HG03442 (cell line): ENCODE measurements at regions not wholly inside any gene's neighbourhood (a gene's known extent, or its start where the extent isn't known, plus 50 kb on each side); places are given as distances from the start of the nearest gene placed in this dataset.

Source experiments
- ATAC-seq: cut with Tn5 transposase; IDR thresholded peaks from one replicate; pipeline ENCODE4 v1.9.1; 2021; ENCODE audit warnings: mild to moderate bottlenecking, moderate library complexity; ENCODE audit not compliant: unreplicated experiment

DNA sequence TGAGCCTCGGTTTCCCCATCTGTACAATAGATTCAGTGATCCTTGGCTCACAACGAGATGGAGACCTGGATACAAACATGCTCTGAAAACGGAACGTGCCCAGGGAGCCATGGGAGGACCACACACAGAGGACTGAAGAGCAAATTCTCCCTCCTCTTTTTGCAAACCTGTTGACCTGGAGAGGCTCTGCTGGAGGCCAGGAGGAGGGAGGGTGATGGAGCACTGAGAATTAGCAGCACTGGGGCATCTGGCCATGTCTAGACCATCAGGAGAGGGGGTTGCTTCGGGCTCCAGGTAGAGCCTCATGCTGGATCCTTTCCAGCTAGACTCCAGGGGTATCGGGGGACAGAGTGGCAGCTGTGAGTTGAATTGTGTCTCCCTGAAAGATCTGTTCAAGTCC, 97.4 kb upstream of the GPR26 start:
- ATAC-seq = no peak

DNA sequence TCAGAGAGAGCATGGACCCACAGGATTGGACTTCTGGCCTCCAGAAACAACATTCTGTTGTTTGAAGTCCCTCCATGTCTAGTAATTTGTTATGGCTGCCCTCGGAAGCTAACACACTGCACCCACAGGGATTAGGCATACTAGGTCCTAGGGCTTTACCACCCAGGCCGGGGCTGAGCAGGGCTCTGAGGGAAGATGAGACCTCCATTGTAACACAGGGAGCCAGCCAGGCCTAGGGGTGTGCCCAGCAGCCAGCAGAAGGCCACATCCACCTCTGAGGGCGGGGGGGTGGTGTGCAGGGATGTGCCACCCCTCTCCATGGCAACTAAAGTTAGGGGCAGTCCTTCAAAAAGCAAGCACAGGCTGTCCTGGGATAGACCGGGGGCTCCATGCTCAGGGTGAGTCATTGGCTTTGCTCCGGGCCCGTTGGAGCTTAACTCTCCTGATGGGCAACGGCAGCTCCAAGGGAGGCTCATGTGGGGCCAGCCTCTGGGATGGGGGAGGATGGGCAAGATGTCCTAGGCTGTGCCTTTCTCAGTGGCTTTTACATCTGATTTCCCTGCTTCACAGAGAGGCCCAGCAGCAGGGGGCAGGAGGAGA, 96.6 kb upstream of the GPR26 start:
- ATAC-seq = no peak

DNA sequence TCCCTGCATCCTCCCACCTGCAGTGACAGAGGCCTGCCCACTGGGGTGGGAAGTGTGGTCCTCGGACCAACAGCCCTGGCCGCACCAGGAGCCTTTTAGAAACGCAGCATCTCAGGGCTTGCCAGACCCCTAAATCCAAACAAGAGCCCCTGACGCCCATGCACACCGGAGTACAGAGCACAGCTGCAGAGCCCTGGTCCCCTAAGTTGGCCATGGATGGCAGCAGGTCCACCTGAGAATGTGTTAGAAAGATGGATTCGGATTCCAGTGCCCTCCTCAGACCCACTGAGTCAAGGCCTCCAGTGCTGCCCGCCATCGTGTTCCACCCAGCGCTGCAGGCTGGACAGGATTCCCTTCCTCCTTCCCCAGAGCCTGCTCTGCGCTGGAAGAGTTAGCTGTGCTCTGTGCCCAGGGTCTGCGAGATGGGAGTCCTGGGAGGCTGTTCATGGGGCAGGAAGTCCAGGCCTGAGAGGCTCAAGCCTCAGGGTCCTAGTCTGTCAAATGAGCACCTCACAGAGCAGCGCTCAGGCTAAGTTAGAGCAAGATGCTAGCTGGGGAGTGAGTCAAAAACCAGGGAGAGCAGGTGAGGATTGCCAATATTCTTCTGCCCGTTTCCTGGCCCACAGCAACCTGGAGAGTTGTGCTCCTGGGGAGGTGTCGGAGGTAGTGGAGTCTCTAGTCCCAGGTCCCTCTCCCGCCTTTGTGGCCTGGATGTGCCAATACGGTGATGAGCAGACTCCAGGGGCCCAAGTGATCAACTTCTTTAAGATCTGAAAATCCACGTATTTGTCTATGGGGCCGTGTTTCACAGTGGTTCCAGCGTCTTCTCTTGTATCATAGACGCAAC, 95.9 kb upstream of the GPR26 start:
- ATAC-seq = no peak

DNA sequence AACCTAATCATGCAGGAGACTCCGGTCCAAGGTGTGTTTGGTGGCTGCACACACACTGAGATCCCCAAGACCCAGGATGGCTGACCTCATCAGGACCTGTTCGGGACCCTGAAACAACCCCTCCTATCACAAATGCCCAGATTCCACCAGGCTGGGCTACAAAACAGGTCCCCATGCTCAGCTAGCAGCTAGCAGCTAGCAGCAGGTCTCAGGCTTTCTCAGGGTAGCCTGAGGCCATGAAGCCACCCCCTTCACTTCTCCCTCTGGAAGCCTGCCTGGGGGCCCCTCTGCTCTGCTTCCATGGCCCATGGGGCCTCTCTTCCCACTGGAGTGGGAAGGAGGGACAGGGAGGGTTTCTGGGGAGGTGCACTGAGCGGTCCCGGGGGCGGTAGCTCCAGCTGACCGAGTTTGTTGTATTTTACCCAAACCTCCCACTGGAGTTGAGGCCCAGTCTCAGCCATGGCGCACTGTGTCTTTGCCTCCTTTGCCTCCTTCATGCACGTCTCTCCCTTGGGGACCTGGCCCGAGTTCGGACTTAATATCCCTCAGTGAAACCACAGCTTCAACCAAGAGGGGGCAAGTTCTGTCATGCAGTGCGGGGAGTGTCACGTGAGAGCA, 95.1 kb upstream of the GPR26 start:
- ATAC-seq = no peak

DNA sequence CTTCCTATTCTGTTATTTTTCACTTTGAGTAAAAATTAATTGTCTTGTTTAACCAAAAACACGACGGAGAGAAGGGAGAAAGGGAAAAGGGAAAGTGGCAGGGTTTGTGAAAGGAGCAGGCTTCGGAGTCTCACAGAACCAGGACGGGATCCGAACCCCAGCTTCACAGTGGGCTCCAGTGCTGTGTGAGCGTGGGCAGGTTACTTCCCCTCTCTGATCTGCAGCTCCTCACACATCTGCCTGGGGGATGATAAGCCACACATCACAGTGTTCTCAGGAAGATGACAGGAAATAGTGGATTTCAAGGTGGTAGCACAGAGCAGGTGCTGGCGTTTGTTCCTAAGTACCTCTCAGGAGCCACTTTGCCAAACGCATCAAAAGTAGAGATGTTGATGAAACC, 94.2 kb upstream of the GPR26 start:
- no peak for ATAC-seq

DNA sequence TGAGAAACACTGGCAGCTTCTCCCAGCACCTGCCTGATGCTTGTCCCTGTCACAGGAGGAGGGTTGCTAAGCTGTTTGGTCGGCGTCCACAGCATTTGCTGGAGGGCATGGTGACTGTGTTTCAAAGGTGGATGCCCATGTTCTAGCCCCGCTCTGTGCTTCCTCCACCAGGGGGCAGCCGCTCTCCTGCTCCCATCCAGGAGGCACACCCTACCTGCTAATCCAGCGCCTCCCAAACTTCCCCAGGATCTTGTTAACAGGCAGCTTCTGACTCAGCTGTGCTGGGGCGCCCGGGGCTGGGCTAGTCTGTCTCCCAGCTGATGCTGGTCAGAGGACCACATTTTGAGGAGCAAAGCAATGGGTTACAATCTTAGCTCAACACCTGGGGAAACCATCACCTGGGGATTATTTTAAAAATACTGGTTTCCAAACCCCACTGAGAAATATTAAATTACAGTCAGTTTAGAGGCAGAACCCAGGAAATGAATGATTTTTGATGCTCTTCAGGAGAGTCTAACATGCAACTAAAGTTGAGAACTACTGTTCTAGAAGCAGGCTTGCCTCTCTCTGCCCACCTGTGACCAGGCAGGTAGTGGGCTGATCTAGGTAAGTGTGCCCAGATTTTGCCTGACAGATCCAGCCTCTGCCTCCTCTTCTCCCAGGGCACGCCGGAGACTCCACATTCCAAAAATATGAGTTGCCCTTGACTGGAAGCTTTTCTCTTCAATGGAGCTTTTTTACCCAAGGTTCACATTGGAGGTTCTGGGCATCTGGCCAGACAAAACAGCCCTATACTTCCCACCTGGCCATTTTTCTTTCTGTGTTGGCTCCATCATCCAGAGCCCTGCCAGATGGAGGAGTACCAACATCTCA, 92.7 kb upstream of the GPR26 start:
- ATAC-seq = peak; percentile 47

DNA sequence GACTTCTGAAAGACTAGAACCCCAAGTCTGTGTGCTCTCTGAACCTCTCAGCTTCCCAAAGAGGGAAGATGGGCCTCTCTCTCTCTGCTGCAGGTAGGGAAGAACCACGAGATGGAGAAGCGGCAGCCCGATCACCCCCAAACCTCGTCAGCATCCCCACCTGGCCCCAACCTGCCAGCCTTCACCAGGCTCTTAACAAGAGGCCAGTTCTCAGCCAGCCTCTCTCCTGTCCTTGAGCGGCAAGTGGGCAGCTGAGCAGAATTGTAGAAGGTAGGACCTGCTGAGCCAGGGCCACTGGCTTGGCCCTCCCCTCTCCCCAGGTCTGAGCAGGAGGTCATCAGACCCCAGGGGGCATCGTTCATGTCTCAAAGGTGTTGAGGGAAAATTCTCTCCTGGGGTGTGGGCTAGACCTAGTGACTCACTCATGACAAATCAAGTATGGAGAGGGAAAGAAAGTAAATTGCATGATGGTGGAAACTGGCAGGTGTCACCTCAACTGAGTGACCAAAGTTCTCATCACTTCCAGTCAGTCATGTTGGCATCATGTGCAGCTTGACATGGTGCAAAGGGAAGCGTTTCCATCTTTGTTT, 92.0 kb upstream of the GPR26 start:
- ATAC-seq = no peak

DNA sequence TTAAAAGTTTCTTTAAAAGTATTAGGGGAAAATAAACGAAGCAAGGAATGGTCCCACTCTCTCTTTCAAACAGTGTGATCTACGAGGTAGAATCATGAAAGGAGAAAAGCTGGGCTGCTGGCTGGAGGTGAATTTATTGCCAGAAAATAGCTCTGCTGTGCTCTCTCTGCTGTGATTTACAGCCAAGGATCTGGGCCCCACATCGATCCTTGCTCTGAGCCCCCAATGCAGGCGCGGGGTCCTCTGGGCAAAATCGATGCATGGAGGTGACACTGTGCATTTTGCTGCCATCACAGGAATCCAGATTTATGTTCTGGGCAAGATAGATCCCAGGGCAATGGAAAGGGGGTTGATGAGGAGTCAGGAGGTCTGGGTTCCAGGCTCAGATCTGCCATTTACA, 91.0 kb upstream of the GPR26 start:
- ATAC-seq = no peak

DNA sequence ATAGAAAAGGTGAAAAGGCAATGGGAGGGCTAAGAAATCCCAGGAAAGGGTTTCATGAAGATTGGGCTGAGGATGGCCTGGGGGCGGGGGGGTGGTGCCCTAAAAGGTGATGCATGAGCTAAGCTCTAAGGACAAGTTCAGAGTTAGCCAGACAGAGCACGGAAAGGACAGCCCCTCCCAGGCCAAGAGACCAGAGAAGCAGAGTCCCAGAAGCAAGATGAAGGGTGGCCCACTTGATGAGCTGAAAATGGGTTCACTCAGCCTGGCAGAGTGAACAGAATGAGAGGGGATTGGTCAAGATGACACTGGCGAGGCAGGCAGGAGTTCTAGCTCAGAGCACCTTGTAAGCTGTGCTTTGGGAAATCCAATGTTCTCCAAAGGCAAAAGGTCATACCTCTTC, 89.4 kb upstream of the GPR26 start:
- no peak for ATAC-seq

DNA sequence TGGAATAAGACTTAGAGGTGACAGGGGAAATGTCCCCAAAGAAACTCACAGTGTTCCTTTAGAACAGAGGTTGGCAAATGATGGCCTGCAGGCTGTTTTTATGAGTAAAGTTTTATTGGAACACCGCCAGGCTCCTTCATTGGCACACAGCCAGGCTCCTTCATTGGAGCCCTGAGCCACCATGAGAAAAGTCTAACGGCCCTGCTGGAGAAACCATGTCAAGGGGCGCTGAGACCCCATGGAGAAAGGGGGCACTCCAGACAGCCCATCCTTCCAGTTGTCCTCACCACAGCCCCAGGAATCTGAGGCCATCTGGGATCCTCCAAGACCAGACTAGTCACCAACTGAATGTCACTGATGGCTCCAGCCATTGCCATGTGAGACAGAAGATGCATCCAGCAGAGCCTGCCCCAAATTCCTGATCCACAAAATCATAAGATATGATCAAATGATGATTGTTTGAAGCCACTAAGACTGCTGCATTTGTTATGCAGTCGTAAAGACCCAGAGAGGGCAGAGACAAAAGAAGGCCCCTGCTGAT, 88.2 kb upstream of the GPR26 start:
- ATAC-seq = no peak

DNA sequence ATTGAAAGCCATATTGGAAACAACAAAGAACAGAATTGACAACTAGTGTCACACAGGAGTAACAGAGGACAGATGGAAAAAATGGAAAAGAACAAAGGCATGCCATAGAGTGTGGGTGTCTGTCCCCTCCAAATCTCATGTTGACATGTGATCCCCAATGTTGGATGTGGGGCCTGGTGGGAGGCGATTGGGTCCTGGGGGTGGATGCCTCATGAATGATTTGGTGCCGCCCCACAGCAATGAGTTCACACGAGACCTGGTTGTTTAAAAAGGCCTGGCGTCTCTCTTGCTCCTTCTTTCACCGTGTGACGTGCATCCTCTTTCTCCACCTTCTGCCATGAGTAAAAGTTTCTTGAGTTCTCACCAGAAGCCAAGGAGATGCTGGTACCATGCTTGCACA, 87.4 kb upstream of the GPR26 start:
- ATAC-seq = no peak

DNA sequence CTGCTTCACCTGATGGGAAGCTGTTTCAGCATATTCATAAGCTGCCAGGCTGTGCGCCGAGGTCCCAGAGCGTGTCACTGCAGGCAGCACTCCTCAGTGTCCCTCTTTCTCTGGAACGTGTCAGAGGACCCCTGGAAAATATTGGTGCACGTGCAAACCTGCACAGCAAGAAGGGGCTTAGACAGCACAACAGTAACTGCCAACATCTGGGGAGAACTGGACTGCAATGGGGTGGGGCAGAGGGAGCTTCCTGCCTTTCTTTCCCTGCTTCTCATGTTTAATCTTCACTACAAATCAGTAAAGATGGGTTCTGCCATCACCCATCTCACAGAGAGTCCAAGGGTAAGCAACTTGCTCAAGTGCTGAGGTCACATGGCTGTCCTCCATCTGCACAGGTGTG, 86.5 kb upstream of the GPR26 start:
- no peak for ATAC-seq

DNA sequence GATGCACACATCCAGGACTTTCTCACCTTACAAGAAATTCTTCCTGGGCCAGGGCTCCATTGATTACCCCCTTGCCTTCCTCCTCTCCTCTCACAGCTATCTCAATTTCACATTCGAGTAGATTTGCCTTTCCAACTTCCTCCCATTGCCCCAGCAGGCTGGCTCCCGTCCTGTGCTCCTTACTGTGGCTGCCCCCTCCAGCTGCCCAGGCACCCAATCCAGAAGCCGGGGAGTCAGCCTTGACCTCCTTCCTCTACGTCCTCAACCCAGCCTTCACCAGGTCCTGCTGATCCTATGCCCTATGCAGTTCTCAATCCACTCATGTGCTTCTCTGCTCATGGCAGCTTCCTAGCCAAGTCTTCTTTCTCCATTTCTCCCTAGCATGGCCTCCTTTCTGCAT, 85.7 kb upstream of the GPR26 start:
- no peak for ATAC-seq

DNA sequence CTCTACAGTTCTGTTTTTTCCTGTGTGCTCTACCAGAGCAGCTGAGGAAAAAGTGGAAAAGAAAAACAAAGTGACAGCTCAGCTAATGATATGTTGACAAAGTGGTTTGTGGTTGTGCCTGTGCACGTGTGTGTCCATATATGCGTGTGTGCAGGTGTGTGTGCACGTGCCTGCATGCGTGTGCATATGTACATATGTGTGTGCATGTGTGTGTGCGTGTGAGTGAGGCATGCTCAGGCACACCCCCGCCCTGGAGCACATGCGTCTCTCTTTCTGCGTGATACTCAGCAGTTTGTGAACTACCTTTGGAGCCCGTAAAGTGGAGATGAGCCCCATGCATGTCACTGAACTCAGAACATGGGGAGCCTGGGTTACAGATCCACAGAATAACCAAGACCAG, 84.5 kb upstream of the GPR26 start:
- no peak for ATAC-seq

DNA sequence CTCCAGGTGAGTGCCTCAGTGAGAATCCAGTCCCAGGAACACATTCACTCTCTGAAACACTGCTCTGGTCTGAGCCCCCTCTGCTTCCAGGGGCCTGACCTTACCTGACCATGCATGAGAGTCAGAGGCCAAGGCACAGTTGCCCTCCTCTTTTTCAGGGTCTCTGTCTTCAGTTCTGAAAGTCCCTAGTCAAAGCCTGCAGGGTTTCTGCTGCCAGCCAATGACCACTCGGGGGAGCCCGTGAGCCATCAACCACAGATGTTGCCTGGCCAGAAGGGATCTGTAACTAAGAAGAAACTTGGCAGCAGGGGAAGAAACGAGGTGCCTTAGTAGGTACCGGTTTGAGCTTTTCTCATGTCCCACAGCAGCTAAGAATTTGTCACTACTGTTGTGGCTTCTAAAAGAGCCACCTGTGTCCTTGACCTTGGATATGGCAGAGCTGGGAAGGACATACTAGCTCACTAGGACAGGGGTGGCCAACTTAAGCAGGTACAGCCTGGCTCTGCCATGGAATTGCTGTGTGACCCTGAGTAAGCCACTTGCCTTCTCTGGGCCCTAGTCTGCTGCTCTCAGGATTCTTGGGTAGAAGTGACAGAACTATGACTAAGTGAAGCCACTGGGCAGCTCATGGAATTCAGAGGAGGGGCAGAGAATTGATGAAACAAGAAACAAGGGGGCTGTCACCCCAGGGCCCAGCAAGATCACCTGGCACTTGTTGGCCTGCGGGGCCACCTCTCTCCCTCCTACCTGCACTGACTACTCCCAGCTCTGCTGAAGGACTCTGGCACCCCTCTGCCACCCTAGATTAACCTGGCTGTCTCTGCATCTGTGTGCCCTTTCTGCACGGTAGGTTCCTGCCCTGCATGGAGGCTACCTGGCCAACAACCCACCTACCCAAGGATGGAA, 83.8 kb upstream of the GPR26 start:
- peak; percentile 45 for ATAC-seq

DNA sequence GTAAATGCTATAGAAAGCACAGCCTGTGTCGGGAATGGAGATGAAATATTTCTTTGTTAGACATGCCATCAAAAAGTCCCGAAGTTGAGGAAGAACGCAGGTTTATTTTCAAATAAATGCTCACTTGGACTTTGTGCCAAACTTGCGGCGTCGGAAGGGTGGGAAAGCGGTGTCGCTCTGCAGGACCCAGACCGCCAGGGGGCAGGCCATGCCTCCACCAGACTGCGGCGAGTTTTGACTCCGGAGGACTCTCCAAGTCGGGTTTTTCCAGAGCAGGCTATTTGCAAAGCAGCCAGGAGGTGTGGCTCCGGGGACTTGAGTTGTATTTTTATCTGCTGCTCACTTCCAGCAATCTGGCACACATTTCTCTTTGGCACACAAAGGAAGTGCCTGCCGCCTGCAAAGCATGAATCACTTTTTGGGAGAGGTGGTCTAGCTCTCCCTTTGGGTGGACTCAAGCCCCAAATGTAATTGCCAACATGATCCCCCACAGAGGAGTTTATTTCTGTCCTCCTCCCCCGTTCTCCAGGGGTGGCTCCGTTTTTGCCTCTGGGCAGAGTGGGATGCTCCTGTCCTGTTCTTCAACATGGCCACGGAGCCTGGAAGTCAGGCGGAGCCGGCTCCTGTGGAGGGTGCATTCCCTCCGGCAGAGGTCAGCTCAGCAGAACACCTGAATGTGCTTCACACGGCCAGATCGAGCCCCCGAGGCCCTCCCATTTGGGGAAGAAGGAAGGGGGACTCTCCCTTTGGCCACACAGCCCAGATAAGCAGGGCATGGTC, 82.3 kb upstream of the GPR26 start:
- ATAC-seq = no peak

DNA sequence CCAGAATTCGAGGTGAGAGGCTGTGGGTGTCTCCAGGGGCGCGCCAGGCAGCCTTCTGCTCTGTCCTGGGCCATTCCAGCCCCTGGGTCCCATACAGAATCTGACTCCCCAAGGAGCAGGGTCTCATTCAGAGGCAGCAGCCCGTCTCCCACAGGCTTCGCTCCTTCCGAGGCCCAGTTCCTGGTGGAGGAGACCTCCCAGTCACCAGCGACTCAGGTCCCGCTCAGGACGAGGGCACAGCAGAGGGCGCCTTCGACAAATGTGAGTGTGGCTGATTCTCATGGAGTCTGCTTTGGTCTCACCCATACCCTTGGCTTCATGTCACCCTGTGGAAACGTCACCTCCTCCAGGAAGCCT, 81.8 kb upstream of the GPR26 start:
- ATAC-seq = no peak

DNA sequence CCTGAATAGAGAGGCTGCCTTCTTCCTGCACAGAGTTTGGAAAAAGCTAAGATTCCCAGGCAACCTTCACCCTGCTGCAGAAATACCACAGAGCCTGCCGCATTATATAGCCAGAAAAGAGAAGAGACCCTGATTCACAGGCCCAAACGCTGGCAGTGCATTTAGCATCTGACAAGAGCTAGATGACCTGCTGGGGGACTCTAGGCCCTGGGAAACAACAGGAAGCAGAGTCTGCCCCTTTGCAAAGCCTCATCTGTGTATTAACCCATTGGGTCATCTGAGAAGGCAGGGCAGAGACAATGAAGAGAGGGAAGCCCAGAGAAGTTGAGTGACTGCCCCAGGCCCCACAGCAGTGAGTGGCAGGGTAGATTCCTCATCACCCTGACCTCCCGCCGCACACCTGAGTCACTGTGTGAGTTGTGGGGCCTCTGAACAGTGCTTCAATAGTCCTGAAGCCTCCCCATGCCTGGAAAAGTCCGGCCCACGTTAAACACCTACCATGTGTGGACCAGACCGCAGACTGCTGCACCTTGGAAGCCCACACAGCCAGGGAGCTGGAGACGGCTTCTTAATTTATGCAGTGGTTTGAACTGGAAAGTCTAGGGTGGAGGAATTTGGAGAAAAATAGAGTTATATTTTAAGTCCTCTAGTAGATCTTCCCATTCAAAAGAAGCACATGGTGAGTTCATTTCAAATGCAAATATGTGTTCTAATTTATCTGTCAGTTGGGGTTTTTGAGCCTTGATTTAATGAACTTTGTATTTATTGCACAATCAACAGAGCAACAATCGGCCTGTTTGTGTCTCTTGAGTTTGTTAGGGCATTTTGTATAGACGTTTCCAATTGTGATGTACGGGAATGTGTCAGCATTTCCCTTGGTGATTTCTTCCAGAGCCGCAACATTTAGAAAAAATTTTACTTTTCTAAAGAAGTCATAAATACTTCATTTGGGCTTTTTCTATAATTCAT, 80.4 kb upstream of the GPR26 start:
- ATAC-seq = no peak
